H1 (cell line): ENCODE measurements at regions not wholly inside any gene's neighbourhood (a gene's known extent, or its start where the extent isn't known, plus 50 kb on each side); places are given as distances from the start of the nearest gene placed in this dataset.

Experiments used
- CTCF ChIA-PET: fragments of 300-600 bp; sonication (Branson Sonifier 250); formaldehyde crosslinking; loops from one replicate; lab custom pipeline; 2021; ENCODE audit not compliant: partially characterized antibody; lab: Charles Lee
- POLR2A ChIA-PET: fragments of 300-600 bp; sonication (Branson Sonifier 250); formaldehyde crosslinking; loops from one replicate; lab custom pipeline; 2021; ENCODE audit warnings: inconsistent platforms; ENCODE audit not compliant: partially characterized antibody; lab: Charles Lee
- DNase-seq, 2 experiments: peaks; one replicate each; pipeline versions ENCODE4 v3.0.0 to v3.0.0-alpha.2; 2010 to 2022; ENCODE audit warnings: low spot score in 2 of 2, low read depth in 1 of 2, mixed read lengths in 1 of 2
- FAIRE-seq: peaks from 2 replicates; lab custom pipeline; 2011; peaks lifted over from hg19 to GRCh38; lab: Jason Lieb, UNC
- H2AFZ ChIP-seq: 2 replicates; pipeline ENCODE4 v1.8.1; 2012; ENCODE audit warnings: low read length, inconsistent platforms
- H2AK5ac ChIP-seq: 2 replicates; pipeline ENCODE4 v1.6.1; 2013; ENCODE audit warnings: low read depth, low read length
- H2BK120ac ChIP-seq: replicated peaks from 2 replicates; pipeline ENCODE3; 2013; ENCODE audit warnings: low read depth, low read length, inconsistent platforms
- H2BK12ac ChIP-seq: 2 replicates; pipeline ENCODE4 v1.6.1; 2013; ENCODE audit warnings: low read depth, low read length
- H2BK15ac ChIP-seq: 2 replicates; pipeline ENCODE4 v1.6.1; 2013; ENCODE audit warnings: low read length
- H2BK20ac ChIP-seq: 2 replicates; pipeline ENCODE4 v1.6.1; 2013; ENCODE audit warnings: low read length
- H2BK5ac ChIP-seq: 2 replicates; pipeline ENCODE4 v1.6.1; 2013; ENCODE audit warnings: low read depth, low read length
- H3K14ac ChIP-seq: 2 replicates; pipeline ENCODE4 v1.6.1; 2013; ENCODE audit warnings: inconsistent platforms; ENCODE audit not compliant: insufficient read length
- H3K18ac ChIP-seq: 2 replicates; pipeline ENCODE4 v1.6.1; 2013; ENCODE audit warnings: low read length; ENCODE audit errors: extremely low read depth
- H3K23ac ChIP-seq: 2 replicates; pipeline ENCODE4 v1.6.1; 2013; ENCODE audit warnings: inconsistent platforms; ENCODE audit not compliant: insufficient read length
- H3K23me2 ChIP-seq: 2 replicates; pipeline ENCODE4 v1.6.1; 2013; ENCODE audit warnings: low read depth, low read length
- H3K27ac ChIP-seq: 2 replicates; pipeline ENCODE4 v1.6.1; 2011; ENCODE audit warnings: low read depth, low read length, inconsistent platforms
- H3K27me3 ChIP-seq, 4 experiments: replicated peaks in 1 of 4; 1 replicate in 1 of 4; 2 replicates in 3 of 4; pipeline versions ENCODE4 v1.6.1 to v1.8.1; 2011 to 2013; ENCODE audit warnings: low read length in 3 of 4, mild to moderate bottlenecking in 3 of 4, inconsistent platforms in 2 of 4, mixed read lengths in 2 of 4, moderate library complexity in 1 of 4; ENCODE audit not compliant: control insufficient read depth in 3 of 4, insufficient read depth in 3 of 4; ENCODE audit errors: extremely low read depth in 1 of 4
- H3K36me3 ChIP-seq, 4 experiments: 2 replicates each; pipeline versions ENCODE4 v1.6.1 to v1.8.1; 2011 to 2013; ENCODE audit warnings: mild to moderate bottlenecking in 4 of 4, low read length in 3 of 4, moderate library complexity in 2 of 4, control low read depth in 1 of 4, inconsistent platforms in 1 of 4; ENCODE audit not compliant: insufficient read depth in 4 of 4, control insufficient read depth in 2 of 4
- H3K4ac ChIP-seq: replicated peaks from 2 replicates; pipeline ENCODE3; 2013; ENCODE audit warnings: low read length, low read depth, mixed read lengths, inconsistent platforms; ENCODE audit not compliant: insufficient read length
- H3K4me1 ChIP-seq, 4 experiments: replicated peaks in 1 of 4; 1 replicate in 1 of 4; 2 replicates in 3 of 4; pipeline versions ENCODE4 v1.6.1 to v1.8.1; 2011 to 2013; ENCODE audit warnings: low read length in 3 of 4, inconsistent platforms in 2 of 4, mixed read lengths in 1 of 4; ENCODE audit not compliant: insufficient read depth in 4 of 4, control insufficient read depth in 3 of 4
- H3K4me2 ChIP-seq, 2 experiments: 2 replicates each; pipeline versions ENCODE4 v1.6.1 to v1.8.1; 2011 to 2013; ENCODE audit warnings: low read depth in 2 of 2, low read length in 2 of 2, control low read depth in 1 of 2, inconsistent platforms in 1 of 2, mild to moderate bottlenecking in 1 of 2; ENCODE audit not compliant: insufficient read depth in 1 of 2
- H3K4me3 ChIP-seq, 4 experiments: fragments of 200-600, 300-600 bp in 1 of 4; sonication (generic), shearing (Covaris generic), sonication (Bioruptor Twin) in 1 of 4; 2 replicates each; pipeline versions ENCODE4 v1.5.1 to v1.8.1; 2011 to 2016; ENCODE audit warnings: low read length in 4 of 4, low read depth in 3 of 4, control low read depth in 2 of 4, inconsistent platforms in 2 of 4, mild to moderate bottlenecking in 2 of 4, mixed read lengths in 1 of 4, moderate library complexity in 1 of 4; ENCODE audit not compliant: insufficient read depth in 2 of 4; ENCODE audit errors: extremely low read depth in 1 of 4
- H3K56ac ChIP-seq: replicated peaks from 2 replicates; pipeline ENCODE3; 2013; ENCODE audit warnings: low read depth, mild to moderate bottlenecking, mixed read lengths, low read length, inconsistent platforms; ENCODE audit not compliant: insufficient read length
- H3K79me1 ChIP-seq: 2 replicates; pipeline ENCODE4 v1.6.1; 2013; ENCODE audit warnings: low read depth, low read length, control low read depth
- H3K79me2 ChIP-seq, 2 experiments: 2 replicates each; pipeline versions ENCODE4 v1.6.1 to v1.8.1; 2012 to 2013; ENCODE audit warnings: low read length in 2 of 2, mild to moderate bottlenecking in 2 of 2, inconsistent platforms in 1 of 2; ENCODE audit not compliant: insufficient read depth in 2 of 2, control insufficient read depth in 1 of 2
- H3K9ac ChIP-seq, 4 experiments: replicated peaks in 1 of 4; 1 replicate in 1 of 4; 2 replicates in 3 of 4; pipeline versions ENCODE4 v1.6.1 to v1.8.1; 2011 to 2013; ENCODE audit warnings: low read depth in 3 of 4, low read length in 3 of 4, control low read depth in 2 of 4, mild to moderate bottlenecking in 2 of 4, moderate library complexity in 2 of 4, inconsistent platforms in 1 of 4; ENCODE audit errors: extremely low read depth in 1 of 4
- H3K9me3 ChIP-seq, 2 experiments: 2 replicates each; pipeline versions ENCODE4 v1.6.1 to v1.8.1; 2012 to 2013; ENCODE audit warnings: mild to moderate bottlenecking in 2 of 2, moderate library complexity in 2 of 2, control low read depth in 1 of 2, inconsistent platforms in 1 of 2, low read depth in 1 of 2, low read length in 1 of 2, mixed read lengths in 1 of 2; ENCODE audit not compliant: insufficient read depth in 2 of 2
- H4K20me1 ChIP-seq, 2 experiments: replicated peaks in 1 of 2; 2 replicates each; pipeline versions ENCODE3 to v1.8.1; 2011 to 2013; ENCODE audit warnings: inconsistent platforms in 2 of 2, low read length in 2 of 2, mild to moderate bottlenecking in 1 of 2; ENCODE audit not compliant: insufficient read depth in 2 of 2, control insufficient read depth in 1 of 2
- H4K5ac ChIP-seq: 2 replicates; pipeline ENCODE4 v1.6.1; 2013; ENCODE audit warnings: low read length, low read depth, mixed read lengths, inconsistent platforms; ENCODE audit not compliant: insufficient read length
- H4K8ac ChIP-seq: 2 replicates; pipeline ENCODE4 v1.8.0; 2013; ENCODE audit warnings: mild to moderate bottlenecking, moderate library complexity, low read length, inconsistent platforms; ENCODE audit not compliant: insufficient read depth; ENCODE audit errors: extremely low read depth
- H4K91ac ChIP-seq: replicated peaks from 2 replicates; pipeline ENCODE3; 2013; ENCODE audit warnings: low read length, mixed read lengths, inconsistent platforms; ENCODE audit not compliant: insufficient read length
- CBX8 ChIP-seq: fragments of 300-800, 300-1000 bp; sonication (generic); IDR thresholded peaks from 2 replicates; pipeline ENCODE4 v1.7.1; 2016; ENCODE audit warnings: low read depth, low read length, borderline replicate concordance
- CREB1 ChIP-seq: IDR thresholded peaks from 2 replicates; pipeline ENCODE4 v1.6.1; 2012; ENCODE audit warnings: inconsistent platforms
- EP300 ChIP-seq, 2 experiments: IDR thresholded peaks; 1 replicate in 1 of 2; 2 replicates in 1 of 2; pipeline ENCODE4 v1.6.1; 2011 to 2012; ENCODE audit warnings: low read depth in 2 of 2, low read length in 2 of 2, mild to moderate bottlenecking in 2 of 2, borderline replicate concordance in 1 of 2, inconsistent platforms in 1 of 2, moderate library complexity in 1 of 2
- JUND ChIP-seq: IDR thresholded peaks from 2 replicates; pipeline ENCODE4 v1.6.1; 2011; ENCODE audit warnings: mild to moderate bottlenecking, improper control_type of control experiment, low read length
- POLR2AphosphoS5 ChIP-seq: IDR thresholded peaks from 2 replicates; pipeline ENCODE4 v1.6.1; 2011; ENCODE audit warnings: low read depth, low read length
- RXRA ChIP-seq: IDR thresholded peaks from 2 replicates; pipeline ENCODE4 v1.6.1; 2011; ENCODE audit warnings: low read depth, mild to moderate bottlenecking, low read length, moderate library complexity; ENCODE audit not compliant: insufficient read depth
- SAP30 ChIP-seq: fragments of 300-600 bp; sonication (generic); IDR thresholded peaks from 2 replicates; pipeline ENCODE4 v1.7.1; 2012; ENCODE audit warnings: low read length, moderate library complexity, mild to moderate bottlenecking, inconsistent platforms; ENCODE audit not compliant: insufficient read depth, insufficient replicate concordance
- SIRT6 ChIP-seq: IDR thresholded peaks from one replicate; pipeline ENCODE4 v1.7.1; 2012; ENCODE audit warnings: low read length, inconsistent platforms
- SIX5 ChIP-seq: IDR thresholded peaks from 2 replicates; pipeline ENCODE4 v1.6.1; 2011; ENCODE audit warnings: mild to moderate bottlenecking, low read depth, low read length
- SP4 ChIP-seq: IDR thresholded peaks from 2 replicates; pipeline ENCODE4 v1.6.1; 2012; ENCODE audit warnings: low read length, inconsistent platforms
- TEAD4 ChIP-seq: IDR thresholded peaks from 2 replicates; pipeline ENCODE4 v1.6.1; 2012; ENCODE audit warnings: low read depth, low read length, inconsistent platforms, mixed read lengths
- YY1 ChIP-seq: IDR thresholded peaks from 2 replicates; pipeline ENCODE4 v1.6.1; 2011; ENCODE audit warnings: low read depth, mild to moderate bottlenecking, low read length
- ZNF274 ChIP-seq: IDR thresholded peaks from 2 replicates; pipeline ENCODE4 v1.7.0; 2012; ENCODE audit warnings: low read length, borderline replicate concordance; ENCODE audit errors: extremely low read depth
- WGBS, 2 experiments: shearing (Covaris generic) in 1 of 2; methylation state at CpG; one replicate each; pipeline versions ENCODE4 v1.1.6 to v1.1.7; 2013 to 2015; ENCODE audit warnings: low lambda C conversion rate in 2 of 2, mixed read lengths in 2 of 2, inconsistent platforms in 1 of 2, low coverage in 1 of 2, missing lambda C conversion rate in 1 of 2; ENCODE audit not compliant: insufficient replicate concordance in 2 of 2, insufficient coverage in 1 of 2, insufficient read length in 1 of 2; ENCODE audit errors: extremely low coverage in 1 of 2, missing lambda C conversion rate in 1 of 2; 5-methylcytosine and 5-hydroxymethylcytosine counted together
- TF ChIP-seq, protein P1 (sequence below): IDR thresholded peaks from 2 replicates; pipeline ENCODE4 v1.6.1; 2011; ENCODE audit warnings: low read depth, mild to moderate bottlenecking, low read length; ENCODE audit not compliant: insufficient read depth
- TF ChIP-seq, protein P2 (sequence below): IDR thresholded peaks from 2 replicates; pipeline ENCODE4 v1.6.1; 2012; ENCODE audit warnings: inconsistent platforms

DNA sequence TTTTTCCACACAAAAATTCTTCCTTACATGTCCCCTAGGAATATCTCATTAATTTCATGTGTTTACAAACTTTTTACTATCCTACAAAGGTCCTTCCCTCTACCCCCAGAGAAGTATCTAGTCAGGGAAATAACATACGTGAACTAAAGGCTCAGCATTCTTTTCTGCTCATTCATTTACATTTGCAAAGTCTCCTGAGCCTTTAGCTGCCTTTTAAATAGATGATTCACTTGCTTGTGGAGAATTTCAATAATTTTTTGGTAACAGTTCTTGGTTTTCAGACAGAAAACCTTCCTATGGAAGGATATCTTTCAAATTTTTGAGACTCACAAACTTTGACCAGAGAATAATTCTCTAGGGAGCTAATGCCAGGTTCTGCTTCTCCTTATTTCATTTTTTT, 81.5 kb upstream of the RMDN2 start:
- no peak overlapping the region for H4K5ac ChIP-seq
- no peak overlapping the region for H3K23ac ChIP-seq
- no peak overlapping the region for H3K56ac ChIP-seq
- no peak overlapping the region for H3K4ac ChIP-seq
- no peaks in the 10 kb centered on the region; the same call in 1 of the 2 replicates for H3K23me2 ChIP-seq
- no peak overlapping the region for H2AFZ ChIP-seq
- no peak overlapping the region for H3K4me2 ChIP-seq
- no peak overlapping the region for H2BK12ac ChIP-seq
- DNase-seq (no peak), FAIRE-seq (no peak)
- H3K36me3 ChIP-seq: no peaks in the 10 kb centered on the region
- no peak overlapping the region for H2BK5ac ChIP-seq
- H3K9me3 ChIP-seq: no peaks in the 10 kb centered on the region
- WGBS, 2 experiments: 0% methylated on average over 1 of the region's 1 CpG; no CpG with 5 or more reads in 1 of the 2 experiments
- H3K18ac ChIP-seq: no peak overlapping the region
- H3K4me1 ChIP-seq: 0 out of 7 replicates have a peak, but pooled peaks cover 0 to 2% (median 0%) of the 10 kb centered on the region in 4 experiments
- H2BK15ac ChIP-seq: no peak overlapping the region
- H2BK20ac ChIP-seq: no peak overlapping the region
- H3K14ac ChIP-seq: no peak overlapping the region
- H2AK5ac ChIP-seq: no peak overlapping the region
- H4K91ac ChIP-seq: no peak overlapping the region
- no peak overlapping the region for H3K9ac ChIP-seq
- CTCF ChIA-PET: interaction anchor here (0.9 to 1.1 kb wide), 2 partner anchors 9 to 34 kb away, joined by 3 read pairs; no protein-coding TSS in a partner anchor
- no peak overlapping the region for H3K27ac ChIP-seq
- no peaks in the 10 kb centered on the region for H3K79me1 ChIP-seq
- H4K8ac ChIP-seq: no peak overlapping the region
- no peak overlapping the region for H2BK120ac ChIP-seq
- H3K4me3 ChIP-seq: no peak overlapping the region
- H3K79me2 ChIP-seq: no peaks in the 10 kb centered on the region
- no peaks in the 10 kb centered on the region for H3K27me3 ChIP-seq
- no peaks in the 10 kb centered on the region for H4K20me1 ChIP-seq
- POLR2A ChIA-PET: no interaction called here
- no peak for TF ChIP-seq EP300 (IDR thresholded peaks at IDR 0.05; ENCODE audit: borderline replicate concordance in 1 of 2, low read depth in 2 of 2, low read length in 2 of 2)
- TF ChIP-seq CBX8: no peak
- TF ChIP-seq POLR2AphosphoS5: no peak
- no peak for TF ChIP-seq SP4
- no peak for TF ChIP-seq SIX5
- TF ChIP-seq RXRA: no peak
- TF ChIP-seq YY1: no peak
- TF ChIP-seq SAP30: no peak
- TF ChIP-seq, protein P1, sequence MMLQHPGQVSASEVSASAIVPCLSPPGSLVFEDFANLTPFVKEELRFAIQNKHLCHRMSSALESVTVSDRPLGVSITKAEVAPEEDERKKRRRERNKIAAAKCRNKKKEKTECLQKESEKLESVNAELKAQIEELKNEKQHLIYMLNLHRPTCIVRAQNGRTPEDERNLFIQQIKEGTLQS: no peak
- no peak for TF ChIP-seq SIRT6
- no peak for TF ChIP-seq ZNF274
- no peak for TF ChIP-seq CREB1
- no peak for TF ChIP-seq JUND
- no peak for TF ChIP-seq TEAD4
- TF ChIP-seq, protein P2, sequence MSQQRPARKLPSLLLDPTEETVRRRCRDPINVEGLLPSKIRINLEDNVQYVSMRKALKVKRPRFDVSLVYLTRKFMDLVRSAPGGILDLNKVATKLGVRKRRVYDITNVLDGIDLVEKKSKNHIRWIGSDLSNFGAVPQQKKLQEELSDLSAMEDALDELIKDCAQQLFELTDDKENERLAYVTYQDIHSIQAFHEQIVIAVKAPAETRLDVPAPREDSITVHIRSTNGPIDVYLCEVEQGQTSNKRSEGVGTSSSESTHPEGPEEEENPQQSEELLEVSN: no peak
